Fibroblast of mammary gland (primary cell): ENCODE measurements at regions not wholly inside any gene's neighbourhood (a gene's known extent, or its start where the extent isn't known, plus 50 kb on each side); places are given as distances from the start of the nearest gene placed in this dataset.
"Not testable (repeated sequence)": the region's sequence is repeated elsewhere in the genome, so short reads cannot be mapped to it uniquely, and the experiment has no call there.

Source experiments
- DNase-seq: peaks from one replicate; pipeline ENCODE4 v3.0.0-alpha.2; 2010; ENCODE audit warnings: low read depth
- H3K4me3 ChIP-seq: 2 replicates; pipeline ENCODE4 v1.5.1; 2011; ENCODE audit warnings: low read depth, mild to moderate bottlenecking, low read length, moderate library complexity; ENCODE audit not compliant: control insufficient read depth
- CTCF ChIP-seq: conservative IDR thresholded peaks from 2 replicates; pipeline ENCODE4 v1.5.1; 2011; ENCODE audit warnings: low read depth, low read length, inconsistent platforms; ENCODE audit not compliant: control insufficient read depth, insufficient read depth

DNA sequence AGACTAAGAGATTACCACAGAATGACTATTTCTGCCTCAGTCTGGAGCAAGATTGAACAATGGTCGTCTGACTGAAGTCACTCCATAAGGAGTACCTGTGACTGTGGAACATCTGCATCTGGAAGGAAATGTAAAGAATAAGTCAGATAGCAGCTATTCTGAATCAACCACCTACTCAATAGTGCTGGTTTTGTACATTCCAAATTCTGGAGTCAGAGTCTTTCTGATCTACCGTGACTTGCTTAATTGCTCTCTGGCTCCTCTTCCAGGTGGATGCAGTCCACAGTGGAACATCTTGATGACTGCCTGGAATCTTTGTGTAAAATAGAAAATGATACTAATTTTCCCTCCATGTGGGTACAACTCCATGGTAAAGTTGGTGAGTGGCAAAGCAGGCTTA, 156.3 kb upstream of the SEMA3C start:
- no peak for TF ChIP-seq CTCF
- H3K4me3 ChIP-seq, result no peak overlapping the region
- peak; percentile 51 for DNase-seq

DNA sequence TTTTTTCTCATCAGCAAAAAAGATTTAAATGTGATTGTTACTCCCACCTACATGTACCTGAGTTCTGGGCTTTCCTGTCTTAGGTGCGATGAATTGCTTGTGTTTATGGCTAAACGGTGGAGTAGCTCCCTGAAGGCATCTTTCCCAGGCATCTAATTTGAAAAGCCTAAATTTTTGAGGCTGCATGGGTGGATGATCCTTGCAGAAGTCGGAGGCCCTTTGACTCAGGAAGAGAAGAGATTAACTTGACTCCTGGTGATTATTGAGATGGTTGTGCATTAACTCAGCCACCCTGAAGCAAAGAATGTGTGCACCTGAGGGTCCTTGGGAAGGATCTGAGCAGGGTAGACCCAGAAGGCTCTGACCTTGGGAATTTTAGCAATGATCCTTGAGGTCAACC, 155.6 kb upstream of the SEMA3C start:
- no peak for DNase-seq
- no peak for TF ChIP-seq CTCF

DNA sequence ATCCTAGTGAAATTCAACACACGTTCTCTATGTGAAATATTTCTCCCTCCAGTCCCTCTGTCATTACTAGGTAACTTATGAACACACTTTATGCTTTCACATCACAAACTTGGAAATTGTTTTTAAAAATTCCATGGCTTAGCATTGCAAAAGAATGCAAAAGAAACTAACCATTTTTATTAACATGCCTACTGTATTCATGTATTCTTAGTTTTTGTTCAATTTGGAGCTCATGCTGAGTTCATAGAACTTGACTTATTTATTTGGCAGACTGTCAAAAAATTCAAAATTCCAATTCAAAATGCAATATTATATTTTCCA, 155.0 kb upstream of the SEMA3C start:
- no peak overlapping the region for H3K4me3 ChIP-seq
- no peak for DNase-seq
- TF ChIP-seq CTCF, result no peak

More for the DNA sequence above, 155.6 kb upstream of the SEMA3C start:
- no peak overlapping the region for H3K4me3 ChIP-seq

GRCh38 chr7:81070956-81071355, 152.1 kb upstream of the SEMA3C start:
- no peak for DNase-seq
- no peak overlapping the region for H3K4me3 ChIP-seq
- no peak for TF ChIP-seq CTCF

- no peak overlapping the region for H3K4me3 ChIP-seq
- DNase-seq, result no peak
- TF ChIP-seq CTCF, result no peak
These were observed 147.9 kb upstream of the SEMA3C start for GRCh38 chr7:81066797-81067196.

DNA sequence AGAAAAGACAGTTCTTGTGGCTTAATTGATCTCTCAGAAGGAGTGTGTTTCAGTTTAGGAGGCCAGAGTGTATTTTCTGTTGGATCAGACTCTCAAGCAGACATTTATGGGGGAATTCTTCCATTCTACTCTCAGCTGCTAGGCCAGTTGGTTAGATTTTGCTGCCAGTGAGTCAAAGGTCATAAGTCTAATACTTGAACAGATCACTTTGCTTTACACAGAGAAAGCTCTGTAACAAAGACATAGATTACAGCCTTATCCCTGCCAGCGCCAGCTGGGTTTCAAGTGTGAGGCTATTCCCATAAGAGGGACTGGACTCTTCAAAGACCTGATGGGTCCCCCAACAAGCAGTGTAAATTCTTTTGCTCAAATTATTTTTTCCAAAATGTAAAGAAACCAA, 145.6 kb upstream of the SEMA3C start:
- TF ChIP-seq CTCF, result no peak
- no peak overlapping the region for H3K4me3 ChIP-seq
- no peak for DNase-seq

GRCh38 chr7:81062755-81063154, 143.9 kb upstream of the SEMA3C start:
- H3K4me3 ChIP-seq, result no peak overlapping the region
- no peak for TF ChIP-seq CTCF
- DNase-seq, result no peak

- DNase-seq, H3K4me3 ChIP-seq: not testable (repeated sequence)
These were observed 138.6 kb upstream of the SEMA3C start for GRCh38 chr7:81057469-81057868.
